Stimulated activated CD4-positive, alpha-beta T cell treated with anti-CD3 and anti-CD28 coated beads, Interleukin-4, amount 100 ng/mL, for 4 hours (primary cell): ENCODE measurements at regions not wholly inside any gene's neighbourhood (a gene's known extent, or its start where the extent isn't known, plus 50 kb on each side); places are given as distances from the start of the nearest gene placed in this dataset.

ENCODE experiments used
- DNase-seq, 2 experiments: peaks; one replicate each; pipeline ENCODE4 v3.0.0-alpha.2; 2020

DNA sequence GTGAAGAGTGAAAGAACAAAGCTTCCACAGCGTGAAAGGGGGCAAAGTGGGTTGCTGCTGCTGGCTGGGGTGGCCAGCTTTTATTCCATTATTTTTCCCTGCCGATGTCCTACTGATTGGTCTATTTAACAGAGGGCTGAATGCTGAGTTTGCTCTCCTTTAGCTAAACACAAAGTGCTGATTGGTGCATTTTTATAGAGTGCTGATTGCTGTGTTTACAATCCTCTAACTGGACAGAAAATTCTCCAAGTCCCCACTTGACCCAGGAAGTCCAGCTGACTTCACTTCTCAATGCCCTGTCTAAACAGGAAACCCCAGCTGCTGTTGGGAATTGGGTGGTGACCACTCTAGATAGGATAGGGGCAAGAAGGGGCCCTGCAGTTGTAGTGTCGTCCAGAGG is 335.6 kb upstream of the RBMY1B start:
- DNase-seq: no peak

- DNase-seq: no peak
Observed at GRCh38 chrY:21177306-21177800, 333.8 kb upstream of the RBMY1B start.

- DNase-seq: no peak
Observed at GRCh38 chrY:21178281-21178680, 332.9 kb upstream of the RBMY1B start.

GRCh38 chrY:21180921-21181320 is 330.2 kb upstream of the RBMY1B start:
- peak; percentile 8 to 57 for DNase-seq

DNA sequence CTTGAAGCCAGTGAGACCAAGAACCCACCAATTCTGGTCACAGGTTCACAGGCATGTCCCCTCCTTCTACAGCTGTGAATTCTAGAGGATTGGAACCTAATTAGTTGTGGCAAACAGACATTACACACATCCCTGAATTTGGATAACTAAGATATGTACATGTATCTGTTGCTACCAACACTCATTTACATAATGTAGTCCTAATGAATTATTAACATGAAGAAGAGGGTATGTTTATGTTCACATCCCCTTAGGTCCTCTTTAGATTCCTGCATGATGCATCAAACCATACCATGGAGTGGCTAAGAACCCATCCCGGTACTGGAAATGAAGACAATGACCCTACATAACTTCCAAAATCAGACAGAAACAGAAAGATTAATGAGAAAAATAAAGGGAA is 326.9 kb upstream of the RBMY1B start:
- no peak for DNase-seq

GRCh38 chrY:21185419-21186105 is 325.6 kb upstream of the RBMY1B start:
- DNase-seq: no peak

GRCh38 chrY:21192694-21193093 is 318.4 kb upstream of the RBMY1B start:
- no peak for DNase-seq

- DNase-seq: no peak
Observed at GRCh38 chrY:21200246-21200645, 310.9 kb upstream of the RBMY1B start.

DNA sequence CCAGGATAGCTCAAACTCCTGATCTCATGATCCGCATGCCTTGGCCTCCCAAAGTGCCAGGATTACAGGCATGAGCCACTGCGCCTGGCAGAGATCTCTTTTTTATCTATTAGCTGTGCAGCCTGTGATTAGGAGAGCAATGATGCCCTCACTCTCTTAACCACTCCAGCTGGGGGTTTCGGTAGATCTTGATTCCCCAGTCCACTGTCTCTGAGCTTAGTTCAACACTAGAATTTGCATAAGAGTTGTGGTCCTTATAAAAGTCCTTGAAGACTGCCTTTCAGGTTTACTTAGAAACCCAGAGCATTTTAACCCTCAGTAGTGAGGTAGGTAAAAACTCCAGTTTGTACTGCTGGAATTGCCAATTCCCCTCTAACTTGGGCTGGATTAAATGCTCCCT is 283.3 kb upstream of the RBMY1B start:
- no peak for DNase-seq

GRCh38 chrY:21240221-21240620 is 270.9 kb upstream of the RBMY1B start:
- peak; percentile 12 to 29 for DNase-seq

DNA sequence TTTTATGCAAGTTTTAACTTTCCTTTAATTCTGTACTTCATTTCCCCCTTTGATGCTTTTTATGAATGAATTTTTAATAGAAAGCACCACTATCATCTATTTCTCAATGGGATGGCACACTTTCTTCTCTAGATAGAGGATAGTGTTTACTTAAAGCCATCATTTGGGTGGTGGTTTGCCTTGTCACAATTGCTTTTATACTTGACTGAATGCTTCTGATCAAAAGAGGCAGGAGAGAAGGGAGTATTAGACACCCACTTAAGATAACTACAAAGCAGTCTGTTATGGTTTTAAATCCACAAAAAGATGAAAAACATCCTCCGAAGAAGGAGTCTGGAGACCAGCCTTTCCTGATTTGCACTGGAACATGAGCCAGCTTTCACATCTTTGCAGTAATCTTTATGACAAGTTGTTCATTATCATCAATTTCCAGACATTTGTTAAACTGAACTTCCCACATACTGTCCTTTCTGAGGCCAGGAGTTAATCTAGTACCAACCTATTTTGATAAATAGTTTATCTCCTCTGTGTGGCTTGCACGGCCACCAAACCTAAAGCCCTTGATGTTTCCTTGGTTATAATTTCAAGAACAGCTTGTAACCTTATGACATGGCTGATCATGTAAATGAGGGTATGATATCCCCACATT is 270.4 kb upstream of the RBMY1B start:
- DNase-seq: no peak

DNA sequence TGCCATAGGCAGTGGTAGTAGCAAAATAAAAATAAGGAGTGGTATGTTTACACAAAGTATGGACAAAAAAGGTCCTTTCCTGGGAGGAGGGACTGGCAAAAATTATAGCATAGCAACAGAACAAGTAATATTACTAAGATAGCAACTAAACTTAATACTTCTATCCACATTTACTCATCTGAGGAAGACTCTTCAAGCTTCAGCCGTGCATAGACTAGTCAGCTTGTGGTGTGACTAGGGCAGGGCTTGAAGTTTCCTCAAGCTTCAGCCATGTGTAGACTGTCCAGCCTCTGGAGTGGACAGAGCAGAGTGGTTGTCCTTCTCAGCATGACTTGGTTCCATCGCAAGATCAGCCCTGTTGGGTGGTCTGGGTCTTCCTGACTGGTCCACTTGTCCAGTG is 268.3 kb upstream of the RBMY1B start:
- DNase-seq: no peak

DNA sequence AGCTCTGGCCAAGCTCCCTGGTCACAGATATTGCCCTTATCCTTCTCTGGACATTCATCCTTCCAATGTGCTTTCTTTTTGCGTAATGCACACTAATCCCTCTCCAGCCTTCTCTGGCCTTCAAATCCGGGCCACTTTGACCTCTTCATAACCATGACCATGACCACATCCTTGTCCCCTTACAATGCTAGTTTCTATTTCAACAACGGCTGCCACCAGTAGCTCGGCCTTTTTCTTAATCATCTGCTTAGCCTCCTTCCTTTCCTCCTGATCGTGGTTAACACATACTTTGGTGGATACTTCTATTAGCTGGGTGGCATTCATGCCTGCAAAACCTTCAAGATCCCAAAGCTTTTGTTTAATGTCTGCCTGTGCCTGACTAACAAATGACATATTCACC is 264.4 kb upstream of the RBMY1B start:
- no peak for DNase-seq

DNA sequence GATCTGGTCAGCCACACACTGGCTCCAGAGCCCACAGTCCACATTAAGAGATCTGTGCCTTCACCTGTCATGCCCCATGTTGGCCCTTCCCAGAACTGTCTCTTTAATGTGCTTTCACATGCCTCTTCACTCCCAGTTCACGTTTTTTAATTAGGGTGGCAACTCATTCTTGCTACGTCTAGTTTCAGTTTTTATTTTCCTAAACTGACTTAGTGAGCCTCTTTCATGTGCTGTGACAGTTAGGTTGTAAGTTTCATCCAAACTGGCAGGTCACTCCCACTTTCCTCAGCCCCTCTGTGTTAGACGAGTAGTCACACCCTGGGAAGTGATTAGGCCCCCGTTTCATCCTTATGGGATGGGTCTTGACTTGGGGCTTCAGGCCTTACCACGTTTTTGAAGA is 262.5 kb upstream of the RBMY1B start:
- no peak for DNase-seq

DNA sequence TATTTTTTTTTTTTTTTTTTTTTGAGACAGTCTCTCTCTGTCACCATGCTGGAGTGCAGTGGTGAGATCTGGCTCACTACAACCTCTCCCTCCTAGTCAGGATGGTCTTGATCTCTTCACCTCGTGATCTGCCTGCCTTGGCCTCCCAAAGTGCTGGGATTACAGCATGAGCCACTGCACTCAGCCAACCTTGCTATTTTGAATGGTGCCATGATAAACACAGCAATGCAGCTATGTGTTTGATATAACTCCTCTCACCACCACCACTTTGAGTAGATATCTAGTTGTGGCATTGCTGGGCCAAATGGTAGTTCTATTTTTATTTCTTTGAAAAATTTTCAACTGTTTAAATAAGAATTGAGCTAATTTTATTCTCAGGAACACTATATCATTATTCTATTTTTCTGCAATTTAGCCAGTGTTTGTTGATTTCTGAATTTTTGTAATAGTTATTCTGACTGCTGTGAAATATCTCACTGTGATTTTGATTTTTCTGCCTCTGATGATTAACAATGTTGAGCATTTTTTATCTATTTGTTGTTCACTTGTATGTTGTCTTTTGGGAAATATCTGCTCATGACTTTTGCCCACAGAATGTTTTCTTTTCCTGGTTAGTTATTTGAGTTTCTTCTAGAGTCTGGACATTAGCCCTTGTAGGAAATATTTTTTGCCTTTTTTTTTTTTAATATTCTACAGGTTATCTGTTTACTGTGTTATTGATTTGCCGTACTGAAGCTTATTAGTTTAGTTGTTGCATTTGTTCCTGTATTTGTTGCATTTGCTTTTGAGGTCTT is 257.5 kb upstream of the RBMY1B start:
- no peak for DNase-seq

GRCh38 chrY:21254476-21254875 is 256.7 kb upstream of the RBMY1B start:
- no peak for DNase-seq

- no peak for DNase-seq
Observed at GRCh38 chrY:21256820-21257219, 254.3 kb upstream of the RBMY1B start.

GRCh38 chrY:21259707-21260106 is 251.4 kb upstream of the RBMY1B start:
- no peak for DNase-seq

- no peak for DNase-seq
Observed at GRCh38 chrY:21260325-21260724, 250.8 kb upstream of the RBMY1B start.

- DNase-seq: no peak
Observed at GRCh38 chrY:21261158-21261557, 250.0 kb upstream of the RBMY1B start.

- no peak for DNase-seq
Observed at GRCh38 chrY:21266751-21267150, 244.4 kb upstream of the RBMY1B start.

DNA sequence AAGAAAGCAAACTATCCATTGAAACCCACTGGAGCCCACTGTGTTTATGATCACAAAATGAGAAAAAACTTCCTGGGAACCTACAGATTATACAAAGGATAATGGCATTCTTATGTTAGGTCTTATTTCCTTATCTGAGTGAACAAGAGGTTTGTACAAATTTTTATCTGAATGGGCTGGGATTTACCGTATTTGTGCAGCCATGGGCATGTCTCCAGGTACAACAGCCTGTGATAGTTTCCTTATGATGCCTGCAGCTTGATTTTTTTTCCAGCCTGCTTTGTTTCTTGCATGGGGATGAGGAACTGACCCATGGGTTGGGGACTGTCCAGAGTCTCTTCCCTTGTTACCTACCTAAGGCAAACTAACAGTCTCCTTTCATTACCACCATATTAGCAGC is 244.0 kb upstream of the RBMY1B start:
- DNase-seq: no peak

- DNase-seq: no peak
Observed at GRCh38 chrY:21287769-21288168, 223.4 kb upstream of the RBMY1B start.

- no peak for DNase-seq
Observed at GRCh38 chrY:21288908-21289307, 222.2 kb upstream of the RBMY1B start.
